Naive thymus-derived CD8-positive, alpha-beta T cell (primary cell): ENCODE measurements at regions not wholly inside any gene's neighbourhood (a gene's known extent, or its start where the extent isn't known, plus 50 kb on each side); places are given as distances from the start of the nearest gene placed in this dataset.
A peak's percentile ranks its signal among the peaks of the same experiment; 100 is the strongest.

Experiments
- ATAC-seq, 2 donors: fragments of 150-1000 bp; cut with Tn5 transposase in 1 of 2; sonication (Bioruptor Pico), chemical (Tn5 transposase) in 1 of 2; 1 replicate in 1 of 2; 2 replicates in 1 of 2; pipeline ENCODE4 v1.10.0; 2021; ENCODE audit warnings: mild to moderate bottlenecking in 2 of 2, moderate library complexity in 2 of 2
- POLR2A ChIA-PET: fragments of 350-600 bp; sonication (Branson Sonifier 250); formaldehyde crosslinking; loops from one replicate; lab custom pipeline; 2021; ENCODE audit warnings: antibody characterized with exemption; lab: Charles Lee
- DNase-seq, 10 donors: peaks; one replicate each; pipeline versions ENCODE4 v3.0.0 to v3.0.0-alpha.2; 2020 to 2022
- H3K27ac Mint-ChIP-seq, 10 donors: one replicate each; pipeline ENCODE4 v1.8.0; 2020 to 2022; ENCODE audit warnings: mild to moderate bottlenecking in 10 of 10, mixed read lengths in 10 of 10, moderate library complexity in 4 of 10, inconsistent platforms in 1 of 10
- H3K27me3 Mint-ChIP-seq, 5 donors: one replicate each; pipeline ENCODE4 v1.8.0; 2021 to 2022; ENCODE audit warnings: mixed read lengths in 5 of 5
- H3K36me3 Mint-ChIP-seq, 3 donors: one replicate each; pipeline ENCODE4 v1.8.0; 2020 to 2022; ENCODE audit warnings: mixed read lengths in 3 of 3, mild to moderate bottlenecking in 2 of 3, inconsistent platforms in 1 of 3
- H3K4me1 Mint-ChIP-seq, 4 donors: one replicate each; pipeline ENCODE4 v1.8.0; 2021 to 2022; ENCODE audit warnings: mixed read lengths in 4 of 4
- H3K4me3 Mint-ChIP-seq, 10 donors: one replicate each; pipeline ENCODE4 v1.8.0; 2020 to 2022; ENCODE audit warnings: mild to moderate bottlenecking in 10 of 10, mixed read lengths in 10 of 10, moderate library complexity in 6 of 10, inconsistent platforms in 1 of 10
- H3K9me3 Mint-ChIP-seq, 9 donors: one replicate each; pipeline ENCODE4 v1.8.0; 2020 to 2022; ENCODE audit warnings: mixed read lengths in 9 of 9, mild to moderate bottlenecking in 3 of 9, inconsistent platforms in 1 of 9, moderate library complexity in 1 of 9

DNA sequence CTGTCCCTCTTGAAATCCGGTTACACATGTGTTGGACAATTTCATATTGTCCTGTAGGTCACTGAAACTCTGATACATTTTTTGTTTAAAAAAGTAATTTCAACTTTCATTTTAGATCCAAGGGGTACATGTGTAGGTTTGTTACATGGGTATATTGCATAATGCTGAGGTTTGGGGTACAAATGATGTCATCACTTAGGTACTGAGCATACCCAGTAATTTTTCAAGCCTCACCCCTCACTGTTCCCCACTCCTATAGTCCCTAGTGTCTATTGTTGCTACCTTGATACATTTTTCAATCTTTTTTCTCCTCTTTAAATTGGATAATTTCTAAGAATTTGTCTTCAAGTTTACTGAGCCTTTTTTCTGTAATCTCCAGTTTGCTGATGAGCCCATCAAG is 483.0 kb downstream of the DHX35 start:
- no peak overlapping the region for H3K4me3 Mint-ChIP-seq
- DNase-seq: no peak
- peaks cover 0 to 13% (median 2%) of the 10 kb centered on the region in 5 donors for H3K27me3 Mint-ChIP-seq
- no peak overlapping the region for H3K27ac Mint-ChIP-seq
- POLR2A ChIA-PET: no interaction called here
- no peaks in the 10 kb centered on the region for H3K4me1 Mint-ChIP-seq
- H3K36me3 Mint-ChIP-seq: no peaks in the 10 kb centered on the region
- H3K9me3 Mint-ChIP-seq: peaks cover 0 to 25% (median 2%) of the 10 kb centered on the region in 9 donors
- no peak for ATAC-seq

DNA sequence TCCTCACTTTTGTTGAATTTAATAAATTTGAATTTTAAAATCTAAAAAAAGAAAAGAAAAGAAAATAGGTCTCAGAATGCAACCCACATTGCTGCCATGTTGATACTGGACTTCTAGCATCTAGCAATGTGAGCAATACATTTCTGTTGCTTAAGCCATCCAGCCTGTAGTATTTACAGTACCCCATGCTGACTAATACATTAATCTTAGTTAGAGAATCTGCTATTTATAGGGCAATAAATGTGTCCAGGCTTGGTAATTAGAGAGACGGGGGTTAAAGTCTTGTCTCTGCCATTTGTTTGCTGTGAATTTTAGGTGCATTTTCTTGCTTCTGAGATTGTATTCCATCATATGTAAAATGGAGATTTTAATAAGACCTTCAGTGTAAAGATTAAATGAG is 471.3 kb downstream of the DHX35 start:
- Mint-ChIP-seq H3K4me3 (no peak overlapping the region), H3K4me1 (no peaks in the 10 kb centered on the region), H3K27ac (no peak overlapping the region), H3K9me3 (peaks cover 0 to 19% (median 9%) of the 10 kb centered on the region in 9 donors), H3K36me3 (peaks cover 0 to 4% (median 0%) of the 10 kb centered on the region in 3 donors), H3K27me3 (peaks cover 0 to 7% (median 2%) of the 10 kb centered on the region in 5 donors)
- POLR2A ChIA-PET: no interaction called here
- ATAC-seq: no peak
- DNase-seq: no peak

DNA sequence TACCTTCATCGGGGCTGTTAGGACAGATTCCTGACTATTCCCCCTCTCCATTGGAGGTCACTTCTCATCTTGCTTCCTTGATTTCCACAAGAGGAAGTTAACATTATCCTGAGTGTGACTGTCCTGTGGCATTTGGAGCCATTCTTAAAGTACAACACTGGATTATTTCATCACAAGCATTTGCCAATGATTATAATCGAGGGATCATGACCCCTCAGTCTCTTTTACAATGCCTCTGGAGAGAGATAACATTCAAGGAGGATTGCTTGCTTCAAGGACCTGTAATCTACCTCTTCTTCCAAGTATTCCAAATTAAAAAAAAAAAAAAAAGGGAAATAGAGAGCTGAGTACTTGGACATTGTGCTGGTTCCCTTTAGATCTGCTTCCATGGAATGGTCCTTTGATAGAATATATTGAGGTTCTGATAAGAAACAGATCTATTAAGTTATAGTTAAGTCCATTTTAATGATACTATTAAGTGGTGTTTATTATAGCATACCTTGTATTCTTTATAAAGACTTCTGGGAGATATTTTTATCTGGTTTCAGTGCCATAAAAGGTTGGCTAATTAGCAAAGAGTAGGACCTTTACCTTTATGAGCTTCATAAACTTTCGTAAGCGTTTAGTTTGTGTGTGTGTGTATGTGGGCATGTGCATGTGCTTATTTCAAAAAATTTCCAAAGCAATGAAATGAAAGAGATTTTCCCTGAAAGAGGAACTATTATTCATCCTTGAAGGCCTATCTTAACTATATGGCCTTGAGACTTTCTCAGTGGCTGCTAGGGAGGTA is 469.1 kb downstream of the DHX35 start:
- ATAC-seq (no peak), DNase-seq (no peak)
- POLR2A ChIA-PET: no interaction called here
- Mint-ChIP-seq H3K4me1 (no peaks in the 10 kb centered on the region), H3K27ac (no peak overlapping the region), H3K27me3 (peaks cover 0 to 2% (median 0%) of the 10 kb centered on the region in 5 donors), H3K36me3 (peaks cover 0 to 4% (median 0%) of the 10 kb centered on the region in 3 donors), H3K4me3 (no peak overlapping the region), H3K9me3 (peaks cover 0 to 14% (median 9%) of the 10 kb centered on the region in 9 donors)

DNA sequence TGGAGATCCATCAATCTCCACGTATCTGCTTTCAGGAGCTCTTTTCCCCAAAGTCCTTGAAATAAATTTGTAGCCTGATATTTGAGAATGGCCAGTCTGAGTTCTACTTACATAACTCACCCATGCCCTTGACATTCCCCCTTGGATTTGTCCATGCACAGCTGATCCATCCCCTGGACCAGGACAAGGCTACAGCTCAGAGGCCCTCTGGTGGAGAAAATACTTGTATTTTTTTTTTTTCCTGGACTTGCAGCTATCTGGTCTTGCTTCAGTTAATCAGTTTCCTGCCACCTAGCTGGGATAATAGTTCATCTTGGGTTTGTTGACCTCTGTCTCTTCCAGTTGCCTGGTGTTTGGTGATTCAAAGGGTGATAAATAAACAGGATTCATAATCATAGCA is 467.6 kb downstream of the DHX35 start:
- Mint-ChIP-seq H3K27me3 (peaks cover 0 to 2% (median 0%) of the 10 kb centered on the region in 5 donors), H3K4me1 (no peaks in the 10 kb centered on the region), H3K9me3 (peaks cover 0 to 14% (median 7%) of the 10 kb centered on the region in 9 donors), H3K27ac (peak overlapping the region in 1 of 10 donors; percentile 22), H3K36me3 (peaks cover 0 to 4% (median 0%) of the 10 kb centered on the region in 3 donors), H3K4me3 (no peak overlapping the region)
- POLR2A ChIA-PET: no interaction called here
- DNase-seq: no peak
- no peak for ATAC-seq

DNA sequence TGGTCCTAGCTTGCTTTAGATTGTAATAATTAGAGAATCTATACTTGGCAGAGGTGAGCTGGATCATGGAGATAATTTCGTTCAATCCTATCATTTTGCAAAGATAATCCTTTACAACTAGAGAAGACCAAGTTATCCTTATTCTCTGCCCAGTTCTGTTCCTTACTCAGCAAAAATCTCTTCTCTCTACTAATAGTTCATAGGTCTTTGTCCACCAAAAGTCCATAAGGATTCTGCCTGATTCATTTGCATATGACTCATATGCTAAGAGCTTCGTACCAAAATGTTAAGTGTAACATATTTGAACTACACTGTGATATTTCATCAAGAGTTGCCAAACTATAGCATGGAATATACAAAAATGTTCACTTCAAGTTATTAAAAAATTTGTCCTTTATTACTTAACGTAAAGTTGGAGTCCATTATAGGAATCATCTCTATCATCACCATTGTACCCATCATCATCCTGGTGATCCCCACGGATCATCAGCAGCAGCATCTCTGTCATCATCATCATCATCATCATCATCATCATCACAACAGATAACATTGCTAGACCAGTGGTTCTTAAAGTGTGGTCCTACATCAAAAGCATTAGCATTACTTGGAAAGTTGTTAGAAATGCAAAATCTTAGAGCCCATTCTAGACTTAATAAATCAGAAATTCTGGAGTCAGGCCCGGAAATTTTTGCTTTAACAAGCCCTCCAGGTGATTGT is 463.0 kb downstream of the DHX35 start:
- no peak for ATAC-seq
- no peak overlapping the region for H3K27ac Mint-ChIP-seq
- no peak for DNase-seq
- no peak overlapping the region for H3K4me3 Mint-ChIP-seq
- peaks cover 0 to 10% (median 0%) of the 10 kb centered on the region in 9 donors for H3K9me3 Mint-ChIP-seq
- POLR2A ChIA-PET: no interaction called here
- H3K36me3 Mint-ChIP-seq: no peaks in the 10 kb centered on the region
- H3K27me3 Mint-ChIP-seq: peaks cover 0 to 8% (median 5%) of the 10 kb centered on the region in 5 donors
- H3K4me1 Mint-ChIP-seq: peaks cover 0 to 2% (median 0%) of the 10 kb centered on the region in 4 donors

DNA sequence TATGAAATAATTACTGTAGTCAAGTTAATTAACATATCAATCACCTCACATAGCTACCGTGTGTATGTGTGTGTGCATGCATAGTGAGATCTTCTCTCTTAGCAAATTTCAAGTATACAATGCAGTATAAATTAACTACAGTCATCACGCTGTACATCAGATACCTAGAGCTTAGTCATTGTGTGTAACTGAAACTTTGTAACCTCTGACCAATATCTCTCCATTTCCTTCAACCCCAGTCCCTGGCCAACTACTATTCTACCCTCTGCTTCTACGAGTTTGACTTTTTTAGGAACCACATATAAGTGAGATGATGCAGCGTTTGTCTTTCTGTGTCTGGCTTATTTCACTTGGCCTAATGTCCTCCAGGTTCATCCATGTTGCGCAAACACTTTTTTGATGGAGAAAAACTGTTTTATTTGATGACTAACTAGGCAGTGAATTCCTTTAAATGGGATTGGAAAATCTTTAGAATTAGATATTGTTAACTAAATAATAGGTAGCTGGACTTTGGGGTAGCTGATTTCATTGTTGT is 459.5 kb downstream of the DHX35 start:
- Mint-ChIP-seq H3K27ac (no peak overlapping the region), H3K36me3 (no peaks in the 10 kb centered on the region), H3K4me1 (peaks cover 0 to 2% (median 0%) of the 10 kb centered on the region in 4 donors), H3K4me3 (no peak overlapping the region), H3K9me3 (peaks cover 0 to 5% (median 0%) of the 10 kb centered on the region in 9 donors), H3K27me3 (peaks cover 0 to 13% (median 5%) of the 10 kb centered on the region in 5 donors)
- ATAC-seq: no peak
- POLR2A ChIA-PET: no interaction called here
- no peak for DNase-seq

DNA sequence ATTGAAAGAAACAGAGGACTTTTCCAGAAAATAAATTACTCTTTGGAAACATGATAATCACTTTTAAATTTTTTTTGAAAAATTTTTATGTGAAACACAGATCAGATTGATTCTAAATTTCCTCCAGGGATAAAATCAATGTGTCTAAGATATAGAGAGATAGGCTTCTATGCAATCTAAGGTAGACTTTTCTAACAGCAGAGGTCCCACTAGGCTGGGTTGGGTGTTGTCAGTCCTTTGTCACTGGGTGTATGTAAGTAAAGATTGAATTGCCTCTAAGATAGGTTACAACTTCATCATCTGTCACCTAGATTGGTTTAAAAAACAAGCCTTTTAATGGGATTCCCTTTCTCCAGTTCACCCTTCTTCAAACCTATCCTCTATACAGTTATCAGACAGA is 449.9 kb downstream of the DHX35 start:
- Mint-ChIP-seq H3K36me3 (no peaks in the 10 kb centered on the region), H3K9me3 (peaks cover 0 to 1% (median 0%) of the 10 kb centered on the region in 9 donors), H3K27ac (no peak overlapping the region), H3K4me3 (no peak overlapping the region), H3K27me3 (peaks cover 0 to 8% (median 3%) of the 10 kb centered on the region in 5 donors), H3K4me1 (no peaks in the 10 kb centered on the region)
- POLR2A ChIA-PET: no interaction called here
- DNase-seq (no peak), ATAC-seq (no peak)

DNA sequence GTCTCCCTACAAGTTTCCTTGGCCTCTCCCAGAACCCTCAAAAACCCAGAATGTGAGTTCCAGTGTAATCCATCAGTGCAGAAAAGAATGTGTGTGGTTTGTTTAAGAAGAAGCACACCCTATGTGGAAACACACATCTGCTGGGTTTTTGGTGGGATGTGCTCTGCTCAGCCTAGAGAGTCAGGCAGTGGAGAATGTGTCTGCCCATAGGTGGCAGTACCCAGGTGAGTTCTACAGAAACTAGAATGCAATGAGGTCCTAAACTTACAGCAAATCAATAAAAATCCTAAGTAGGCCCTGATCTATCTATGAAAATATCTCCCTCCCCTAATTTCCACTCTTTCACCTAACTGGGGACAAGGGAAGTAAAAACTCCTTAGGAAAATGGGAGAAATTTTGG is 437.3 kb downstream of the DHX35 start:
- H3K4me3 Mint-ChIP-seq: no peak overlapping the region
- peaks cover 2 to 18% (median 7%) of the 10 kb centered on the region in 5 donors for H3K27me3 Mint-ChIP-seq
- no peak for ATAC-seq
- H3K27ac Mint-ChIP-seq: no peak overlapping the region
- DNase-seq: no peak
- H3K9me3 Mint-ChIP-seq: no peaks in the 10 kb centered on the region
- no peaks in the 10 kb centered on the region for H3K4me1 Mint-ChIP-seq
- H3K36me3 Mint-ChIP-seq: no peaks in the 10 kb centered on the region
- POLR2A ChIA-PET: no interaction called here

DNA sequence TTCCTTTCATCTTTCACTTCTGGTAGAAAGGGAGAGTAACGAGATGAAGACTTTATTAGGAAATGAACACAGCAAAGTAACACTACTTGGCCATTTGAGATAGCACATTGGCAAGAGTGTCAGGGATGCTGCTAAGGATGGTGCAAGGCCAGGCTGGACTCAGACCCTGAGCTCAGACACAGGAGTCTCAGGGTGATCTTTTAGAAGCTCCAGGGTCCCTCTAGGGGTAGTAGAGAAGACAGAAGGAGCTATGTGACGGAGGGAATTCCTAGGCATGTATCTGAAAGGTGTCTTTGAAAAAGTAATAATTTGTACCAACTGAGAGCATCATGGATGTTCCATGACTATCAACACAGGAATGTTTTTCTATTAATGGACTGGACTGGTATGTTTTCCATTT is 436.5 kb downstream of the DHX35 start:
- peaks cover under 1 to 23% (median 9%) of the 10 kb centered on the region in 5 donors for H3K27me3 Mint-ChIP-seq
- ATAC-seq: no peak
- H3K9me3 Mint-ChIP-seq: no peaks in the 10 kb centered on the region
- no peak for DNase-seq
- no peak overlapping the region for H3K4me3 Mint-ChIP-seq
- H3K4me1 Mint-ChIP-seq: no peaks in the 10 kb centered on the region
- H3K36me3 Mint-ChIP-seq: no peaks in the 10 kb centered on the region
- H3K27ac Mint-ChIP-seq: peak overlapping the region in 1 of 10 donors; percentile 43
- POLR2A ChIA-PET: no interaction called here

DNA sequence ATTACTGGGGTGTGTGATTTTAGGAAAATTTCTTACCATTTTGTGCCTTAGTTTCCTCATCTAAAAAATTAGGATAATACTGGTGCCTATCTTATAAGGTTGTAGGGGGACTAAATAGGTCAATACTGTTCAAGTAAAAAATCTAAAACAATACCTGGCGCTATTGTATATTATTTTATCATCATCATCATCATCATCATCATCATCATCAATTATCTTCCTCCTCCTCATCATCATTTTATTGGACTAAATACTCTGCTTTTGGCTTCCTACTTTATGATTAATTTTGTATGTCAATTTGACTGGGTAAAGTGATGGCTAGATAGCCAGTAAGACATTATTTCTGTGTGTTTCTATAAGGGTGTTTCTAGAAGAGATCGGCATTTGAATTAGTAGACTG is 435.5 kb downstream of the DHX35 start:
- ATAC-seq (no peak), DNase-seq (no peak)
- no peaks in the 10 kb centered on the region for H3K9me3 Mint-ChIP-seq
- H3K36me3 Mint-ChIP-seq: no peaks in the 10 kb centered on the region
- no peak overlapping the region for H3K4me3 Mint-ChIP-seq
- no peak overlapping the region for H3K27ac Mint-ChIP-seq
- POLR2A ChIA-PET: no interaction called here
- peaks cover 0 to 23% (median 10%) of the 10 kb centered on the region in 5 donors for H3K27me3 Mint-ChIP-seq
- H3K4me1 Mint-ChIP-seq: no peaks in the 10 kb centered on the region

DNA sequence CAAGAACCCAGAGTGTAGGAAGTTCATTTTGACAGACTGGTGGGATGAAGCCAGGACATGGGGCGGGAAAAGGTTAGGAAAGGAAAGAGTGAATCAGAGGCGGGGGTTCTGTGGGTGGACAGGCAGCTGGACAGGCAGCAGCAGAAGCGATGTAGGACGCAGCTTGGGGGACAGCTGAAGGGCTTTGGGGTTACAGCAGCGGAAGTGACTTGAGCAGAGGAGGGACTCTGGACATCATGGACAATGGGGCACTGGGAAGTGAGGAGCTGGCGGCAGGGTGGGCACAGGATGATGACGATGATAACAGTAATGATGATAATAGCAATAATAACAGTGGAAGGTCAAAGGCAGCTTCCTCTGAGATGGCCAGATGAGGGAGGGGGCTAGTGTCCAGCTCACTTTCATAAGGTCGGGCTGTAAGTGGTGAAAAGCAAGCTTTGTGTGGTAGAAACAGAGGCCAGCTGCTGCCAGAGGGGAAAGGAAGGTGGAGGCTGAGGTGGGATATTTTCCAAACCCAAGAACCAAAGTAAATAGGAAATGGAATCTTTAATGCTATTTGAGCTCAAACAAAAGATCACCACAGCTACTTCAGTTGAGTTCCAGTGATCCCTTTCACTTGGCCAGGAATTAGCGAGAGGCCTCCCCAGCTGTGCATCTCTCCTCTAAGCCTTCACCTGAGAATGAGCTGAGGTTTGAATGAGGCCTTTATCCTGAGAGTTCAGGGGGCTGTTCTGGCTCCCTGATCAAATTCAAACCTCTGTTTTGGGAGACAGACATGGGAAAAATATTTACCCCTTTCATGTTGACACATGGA is 433.5 kb downstream of the DHX35 start:
- H3K36me3 Mint-ChIP-seq: no peaks in the 10 kb centered on the region
- H3K4me1 Mint-ChIP-seq: no peaks in the 10 kb centered on the region
- ATAC-seq: no peak
- H3K4me3 Mint-ChIP-seq: peak overlapping the region in 1 of 10 donors; percentile 40
- no peak for DNase-seq
- peaks cover 0 to 2% (median 0%) of the 10 kb centered on the region in 9 donors for H3K9me3 Mint-ChIP-seq
- H3K27me3 Mint-ChIP-seq: peaks cover 0 to 19% (median 12%) of the 10 kb centered on the region in 5 donors
- peak overlapping the region in 1 of 10 donors; percentile 19 for H3K27ac Mint-ChIP-seq
- POLR2A ChIA-PET: no interaction called here

DNA sequence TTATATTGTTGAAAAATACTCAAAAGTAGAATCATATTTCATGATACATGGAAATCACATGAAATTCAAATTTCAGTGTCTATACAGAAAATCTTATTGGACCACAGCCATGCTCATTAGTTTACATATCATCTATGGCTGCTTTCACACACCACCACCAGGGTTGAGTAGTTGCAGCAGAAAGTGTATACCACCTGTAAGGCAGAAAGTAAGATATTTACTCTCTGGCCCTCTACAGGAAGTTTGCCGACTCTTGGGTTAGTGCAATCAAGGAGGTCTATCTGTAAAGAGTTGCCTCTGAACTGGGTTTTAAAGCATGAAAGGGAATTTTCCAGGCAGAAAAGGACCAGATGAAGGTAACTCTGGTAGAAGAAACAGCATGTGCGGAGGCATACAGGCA is 432.3 kb downstream of the DHX35 start:
- DNase-seq (no peak), ATAC-seq (no peak)
- POLR2A ChIA-PET: no interaction called here
- Mint-ChIP-seq H3K27me3 (peaks cover 0 to 21% (median 12%) of the 10 kb centered on the region in 5 donors), H3K27ac (no peak overlapping the region), H3K36me3 (no peaks in the 10 kb centered on the region), H3K4me1 (no peaks in the 10 kb centered on the region), H3K4me3 (no peak overlapping the region), H3K9me3 (peaks cover 0 to 2% (median 0%) of the 10 kb centered on the region in 9 donors)
